Stimulated activated CD8-positive, alpha-beta memory T cell treated with anti-CD3 and anti-CD28 coated beads, Interleukin-7, amount 100 ng/mL, for 24 hours (primary cell): ENCODE measurements at regions not wholly inside any gene's neighbourhood (a gene's known extent, or its start where the extent isn't known, plus 50 kb on each side); places are given as distances from the start of the nearest gene placed in this dataset.

ENCODE experiments used
- DNase-seq: peaks from one replicate; pipeline ENCODE4 v3.0.0-alpha.2; 2020; ENCODE audit warnings: low read depth

GRCh38 chr22:25350551-25350971 is 131.1 kb downstream of the CRYBB2 start:
- no peak for DNase-seq

DNA sequence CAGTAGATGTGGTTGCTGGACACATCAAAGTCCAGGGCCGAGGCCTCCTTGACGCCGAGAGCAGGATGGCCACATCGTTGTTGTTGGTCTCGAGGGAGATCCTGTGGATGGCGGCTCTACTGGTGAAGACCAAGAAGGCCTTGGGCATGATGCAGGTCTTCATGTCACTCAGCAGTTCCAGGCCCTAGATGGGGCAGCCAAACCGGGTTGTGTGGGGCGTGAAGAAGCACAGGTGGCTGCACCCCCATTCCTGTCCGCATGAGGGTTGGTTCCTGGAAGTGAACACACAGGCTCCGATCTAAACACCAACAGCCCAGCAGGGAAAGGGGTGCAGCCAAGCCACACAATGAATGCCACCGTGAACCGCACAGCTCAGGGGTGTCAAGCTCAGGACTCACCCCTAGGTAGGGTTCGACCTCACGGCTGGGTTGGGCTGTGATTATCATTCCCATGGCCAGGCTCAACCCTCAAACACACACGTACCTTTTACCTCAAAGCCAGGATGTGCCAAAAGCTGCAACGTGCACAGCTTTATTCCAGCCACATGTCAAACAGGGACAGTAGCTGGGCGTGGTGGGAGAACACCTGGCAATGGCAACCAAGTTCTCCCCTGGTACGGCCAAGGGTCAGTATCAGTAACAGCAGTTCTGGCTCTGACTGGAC is 132.3 kb downstream of the CRYBB2 start:
- DNase-seq: no peak

DNA sequence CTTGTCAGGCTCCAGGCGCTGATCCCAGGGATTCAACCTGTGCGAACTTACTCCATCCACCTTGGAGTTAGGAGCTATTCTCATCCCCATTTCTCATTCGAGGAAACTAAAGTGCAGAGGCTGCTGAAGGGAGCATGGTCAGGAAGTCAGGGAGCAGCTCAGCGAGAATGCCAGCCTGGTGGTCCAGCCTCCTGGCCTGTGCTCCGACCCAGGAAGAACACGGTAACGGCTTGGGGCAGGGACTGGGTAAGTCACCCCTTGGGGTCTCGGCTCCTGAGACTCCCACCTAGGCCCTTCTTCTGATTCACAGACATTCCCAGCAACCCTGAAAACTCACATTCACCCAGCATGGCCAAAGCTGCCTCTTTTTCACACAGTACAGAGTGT is 132.8 kb downstream of the CRYBB2 start:
- DNase-seq: no peak

DNA sequence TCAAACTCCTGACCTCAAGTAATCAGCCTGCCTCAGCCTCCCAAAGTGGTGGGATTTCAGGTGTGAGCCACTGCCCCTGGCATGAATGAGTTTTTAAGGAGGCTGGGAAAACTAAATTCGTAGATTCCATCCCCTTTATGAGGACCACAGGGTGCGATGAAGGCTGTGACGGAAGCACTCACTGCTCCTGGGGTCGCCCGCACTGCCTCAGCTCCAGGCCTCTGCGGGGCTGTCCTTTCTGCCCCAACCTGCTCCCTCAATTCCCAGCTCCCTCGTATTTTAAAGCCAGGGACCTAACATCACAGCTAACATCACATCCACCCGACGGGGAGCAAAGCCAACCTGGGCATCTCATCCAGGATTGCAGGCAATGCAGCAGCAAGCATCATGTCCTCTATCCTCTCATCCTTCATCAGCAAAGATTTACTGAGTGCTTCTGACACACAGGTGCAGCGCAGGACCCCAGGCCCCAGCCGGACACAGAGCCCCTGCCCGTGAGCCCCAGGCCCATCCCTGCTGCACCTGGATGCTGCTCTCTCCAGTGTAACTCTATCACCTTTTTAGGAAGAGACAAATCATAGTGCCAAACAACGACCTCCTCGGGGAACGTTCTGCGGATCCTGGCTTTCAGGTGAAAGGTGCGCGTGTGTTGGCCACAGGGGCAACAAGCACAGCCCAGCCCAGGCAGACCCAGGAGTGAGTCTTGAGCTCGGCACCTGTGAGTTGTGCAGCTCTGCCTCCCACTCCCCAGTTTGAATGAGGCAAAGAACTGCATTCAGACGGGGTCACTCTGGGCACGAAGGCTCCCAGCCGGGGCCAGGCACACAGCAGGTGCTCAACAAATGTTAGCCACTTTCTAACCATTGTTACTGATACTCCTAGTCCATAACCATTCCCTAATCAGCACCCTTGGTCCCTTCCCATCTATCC is 134.3 kb downstream of the CRYBB2 start:
- no peak for DNase-seq

DNA sequence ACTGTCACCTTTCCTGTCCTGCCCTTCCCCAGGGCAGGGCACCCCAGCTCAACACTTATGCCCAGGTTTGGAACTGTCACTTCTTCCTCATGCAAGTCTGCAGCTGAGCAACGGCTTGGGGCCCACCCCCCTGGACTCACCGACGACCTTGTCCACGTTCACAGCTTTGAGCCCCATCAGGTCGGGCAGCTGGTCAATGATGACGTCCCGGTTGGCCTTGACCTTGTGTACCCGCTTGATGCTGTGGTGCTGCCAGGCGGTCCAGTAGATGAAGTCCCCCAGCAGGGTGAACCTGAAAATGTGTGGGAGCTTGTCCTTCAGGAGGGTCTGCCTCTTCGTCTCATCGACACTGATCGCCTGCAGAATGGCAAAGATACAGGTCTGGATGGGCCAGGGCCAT is 135.0 kb downstream of the CRYBB2 start:
- no peak for DNase-seq

GRCh38 chr22:25357132-25357455 is 137.7 kb downstream of the CRYBB2 start:
- DNase-seq: no peak

DNA sequence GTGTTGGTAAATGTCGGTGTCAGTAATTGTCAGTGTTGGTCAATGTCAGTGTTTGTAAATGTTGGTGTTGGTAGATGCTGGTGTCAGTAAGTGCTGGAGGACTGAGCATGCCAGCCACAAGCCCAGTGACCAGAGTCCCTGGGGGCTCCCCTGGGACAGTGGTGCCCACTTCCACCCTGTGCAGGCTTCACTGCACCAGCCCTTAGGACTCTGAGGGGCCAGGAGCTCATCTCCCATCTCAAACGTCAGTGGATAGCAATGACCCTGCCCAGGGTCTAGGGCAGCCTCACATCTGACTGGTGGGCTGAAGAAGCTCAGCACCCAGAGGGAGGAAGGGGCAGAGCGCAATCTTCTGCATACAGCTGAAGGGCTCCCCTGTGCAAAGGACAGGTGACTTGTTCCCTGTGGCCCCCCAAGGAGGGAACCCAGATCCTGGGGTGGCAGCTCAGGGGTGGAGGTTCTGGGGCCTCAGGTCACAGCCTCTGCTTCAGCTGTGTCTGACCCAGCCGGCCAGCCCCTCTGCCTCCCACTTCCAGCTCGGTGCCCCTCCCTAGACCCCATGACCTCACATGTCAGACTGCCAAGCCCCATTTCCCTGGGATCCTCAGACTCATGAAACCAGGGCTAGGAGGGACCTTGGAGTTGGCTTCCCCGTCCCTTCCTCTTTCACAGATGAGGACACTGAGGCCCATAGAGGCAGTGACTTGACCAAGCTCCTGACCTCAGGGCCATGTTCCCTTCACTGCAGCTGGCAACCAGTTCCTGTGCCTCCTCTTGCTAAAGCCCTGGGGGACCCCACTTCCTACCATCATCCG is 138.4 kb downstream of the CRYBB2 start:
- DNase-seq: no peak

- DNase-seq: no peak
Observed at GRCh38 chr22:25358421-25359170, 139.2 kb downstream of the CRYBB2 start.

DNA sequence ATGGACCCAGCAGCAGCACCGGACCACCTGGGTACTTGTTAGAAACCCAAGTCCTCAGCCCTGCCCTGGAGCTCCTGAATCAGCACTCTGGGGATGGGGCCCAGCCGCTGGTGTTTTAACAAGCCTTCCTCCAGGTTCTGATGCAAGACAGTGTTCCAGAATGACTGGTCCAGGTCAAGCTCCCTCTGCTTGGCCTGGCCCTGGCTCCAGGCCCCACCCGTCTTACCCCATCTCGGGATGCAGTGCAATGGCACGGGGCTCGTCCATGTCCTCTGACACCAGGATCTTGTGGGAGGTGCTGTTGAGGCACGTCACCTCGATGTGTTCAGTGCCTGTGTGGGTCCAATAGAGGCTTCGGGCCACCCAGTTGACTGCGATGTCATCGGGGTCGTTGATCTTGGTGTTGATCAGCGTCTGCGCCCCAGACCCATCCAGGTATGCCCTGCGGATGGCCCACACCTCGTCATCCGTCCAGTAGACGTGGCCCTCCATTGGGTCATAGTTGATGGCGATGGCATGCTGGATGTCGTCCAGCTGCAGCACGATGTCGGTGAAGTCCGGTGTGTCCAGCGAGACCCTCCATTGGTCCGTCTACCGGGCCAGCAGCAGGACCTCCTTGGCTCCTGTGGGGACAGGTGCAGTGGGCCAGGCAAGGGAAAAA is 140.3 kb downstream of the CRYBB2 start:
- no peak for DNase-seq

DNA sequence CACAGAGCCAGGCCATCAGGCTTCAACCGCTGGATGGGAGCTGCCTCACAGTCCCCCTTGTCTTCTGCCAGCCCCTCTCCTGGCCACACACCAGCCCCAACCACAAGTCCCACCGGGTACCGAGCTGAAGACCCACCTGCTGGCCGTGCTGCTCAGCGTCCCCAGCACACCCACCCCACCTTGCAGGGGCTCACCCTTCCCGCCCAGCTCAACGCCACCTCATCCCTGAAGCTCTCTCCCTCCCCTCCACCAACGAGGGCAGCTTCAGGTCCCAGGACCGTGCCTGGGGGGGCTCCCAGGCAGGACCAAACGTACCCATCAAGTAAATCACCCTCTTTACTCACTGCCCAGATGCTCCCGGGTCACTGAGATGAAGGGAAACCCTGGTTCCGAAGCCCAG is 141.0 kb downstream of the CRYBB2 start:
- DNase-seq: no peak

- DNase-seq: no peak
Observed at GRCh38 chr22:25360891-25361645, 141.6 kb downstream of the CRYBB2 start.

- DNase-seq: no peak
Observed at GRCh38 chr22:25361899-25362214, 142.4 kb downstream of the CRYBB2 start.

DNA sequence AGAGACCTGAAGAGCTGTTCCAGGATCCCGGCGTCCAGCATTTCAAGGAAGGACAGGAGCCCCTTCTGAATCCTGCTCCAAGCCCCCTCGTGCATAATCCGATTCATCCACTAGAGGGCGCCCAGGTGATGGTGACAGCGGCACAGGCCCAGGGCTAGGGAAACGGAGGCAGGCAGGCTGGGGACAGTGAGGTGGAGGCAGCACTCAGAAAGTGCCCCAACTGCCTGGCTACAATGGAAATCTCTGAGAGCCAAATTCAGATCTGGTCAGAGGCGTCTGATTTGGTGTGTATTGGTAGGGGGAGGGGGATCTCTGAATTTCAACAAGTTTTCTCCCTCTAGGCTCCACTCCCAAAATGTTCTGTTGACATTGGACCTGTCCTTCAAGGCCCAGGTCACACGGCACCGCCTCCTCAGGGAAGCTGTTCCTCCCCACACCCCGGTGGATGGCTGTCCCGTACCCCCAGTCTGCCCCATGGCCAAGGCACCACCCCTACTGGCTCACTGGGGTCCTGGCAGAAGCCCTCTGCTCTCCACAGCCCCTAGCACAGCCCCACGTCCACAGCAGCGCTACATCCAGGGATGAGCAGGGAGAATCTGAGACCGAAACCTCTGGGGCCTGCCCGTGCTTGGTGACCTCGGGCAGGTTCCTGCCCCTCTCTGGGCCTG is 142.9 kb downstream of the CRYBB2 start:
- peak; percentile 60 for DNase-seq

DNA sequence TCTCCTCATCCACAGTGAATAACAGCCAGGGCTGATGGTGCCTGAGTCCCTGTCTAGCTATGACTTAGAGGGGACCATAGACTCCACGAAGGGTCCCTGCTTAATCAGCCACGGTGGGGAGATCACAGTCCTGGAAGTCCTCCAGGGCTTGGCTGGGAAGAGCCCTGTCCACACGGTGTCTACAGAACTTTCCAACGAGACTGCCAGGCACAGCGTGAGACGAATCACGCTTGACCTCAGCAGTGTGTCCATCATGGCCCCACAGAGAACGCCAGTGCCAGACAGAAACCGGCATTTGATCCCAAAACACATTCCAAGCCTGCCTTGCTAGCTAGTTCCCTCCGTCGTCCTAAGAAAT is 143.4 kb downstream of the CRYBB2 start:
- no peak for DNase-seq

GRCh38 chr22:25363474-25363873 is 144.0 kb downstream of the CRYBB2 start:
- no peak for DNase-seq

- DNase-seq: no peak
Observed at GRCh38 chr22:25364281-25364680, 144.8 kb downstream of the CRYBB2 start.

GRCh38 chr22:25364736-25365241 is 145.3 kb downstream of the CRYBB2 start:
- DNase-seq: no peak

- DNase-seq: no peak
Observed at GRCh38 chr22:25365491-25366261, 146.2 kb downstream of the CRYBB2 start.

GRCh38 chr22:25366408-25366807 is 147.0 kb downstream of the CRYBB2 start:
- no peak for DNase-seq
